ENCODE measurements at regions not wholly inside any gene's neighbourhood (a gene's known extent, or its start where the extent isn't known, plus 50 kb on each side); places are given as distances from the start of the nearest gene placed in this dataset.

DNA sequence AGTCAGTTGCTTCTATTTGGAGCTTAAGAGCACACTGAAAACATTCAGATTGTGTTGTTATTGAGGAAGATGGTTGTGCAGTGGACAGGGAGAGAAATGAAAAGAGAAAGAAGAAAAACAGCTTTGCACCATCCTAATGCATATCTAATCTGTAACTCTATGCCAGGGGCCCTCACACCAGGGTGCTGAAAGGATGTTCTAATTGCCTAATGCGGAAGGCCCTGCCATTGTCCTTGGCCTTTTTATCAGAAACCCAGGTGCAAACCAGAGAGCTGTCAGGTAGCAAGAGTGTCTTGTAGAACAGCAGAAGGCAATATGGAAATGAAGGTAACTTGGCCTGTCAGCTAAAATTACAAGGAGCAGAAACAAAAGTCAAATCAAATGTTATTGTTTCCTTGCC is 384.5 kb upstream of the PIK3R1 start:
- DNase-seq (ENCODE audit: low read depth), result no peak
- no peak overlapping the region for H3K4me3 ChIP-seq (ENCODE audit: low read depth, low read length)
- TF ChIP-seq, protein P1, sequence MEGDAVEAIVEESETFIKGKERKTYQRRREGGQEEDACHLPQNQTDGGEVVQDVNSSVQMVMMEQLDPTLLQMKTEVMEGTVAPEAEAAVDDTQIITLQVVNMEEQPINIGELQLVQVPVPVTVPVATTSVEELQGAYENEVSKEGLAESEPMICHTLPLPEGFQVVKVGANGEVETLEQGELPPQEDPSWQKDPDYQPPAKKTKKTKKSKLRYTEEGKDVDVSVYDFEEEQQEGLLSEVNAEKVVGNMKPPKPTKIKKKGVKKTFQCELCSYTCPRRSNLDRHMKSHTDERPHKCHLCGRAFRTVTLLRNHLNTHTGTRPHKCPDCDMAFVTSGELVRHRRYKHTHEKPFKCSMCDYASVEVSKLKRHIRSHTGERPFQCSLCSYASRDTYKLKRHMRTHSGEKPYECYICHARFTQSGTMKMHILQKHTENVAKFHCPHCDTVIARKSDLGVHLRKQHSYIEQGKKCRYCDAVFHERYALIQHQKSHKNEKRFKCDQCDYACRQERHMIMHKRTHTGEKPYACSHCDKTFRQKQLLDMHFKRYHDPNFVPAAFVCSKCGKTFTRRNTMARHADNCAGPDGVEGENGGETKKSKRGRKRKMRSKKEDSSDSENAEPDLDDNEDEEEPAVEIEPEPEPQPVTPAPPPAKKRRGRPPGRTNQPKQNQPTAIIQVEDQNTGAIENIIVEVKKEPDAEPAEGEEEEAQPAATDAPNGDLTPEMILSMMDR (IDR thresholded peaks at IDR 0.05; ENCODE audit: insufficient read depth, low read length), result no peak

DNA sequence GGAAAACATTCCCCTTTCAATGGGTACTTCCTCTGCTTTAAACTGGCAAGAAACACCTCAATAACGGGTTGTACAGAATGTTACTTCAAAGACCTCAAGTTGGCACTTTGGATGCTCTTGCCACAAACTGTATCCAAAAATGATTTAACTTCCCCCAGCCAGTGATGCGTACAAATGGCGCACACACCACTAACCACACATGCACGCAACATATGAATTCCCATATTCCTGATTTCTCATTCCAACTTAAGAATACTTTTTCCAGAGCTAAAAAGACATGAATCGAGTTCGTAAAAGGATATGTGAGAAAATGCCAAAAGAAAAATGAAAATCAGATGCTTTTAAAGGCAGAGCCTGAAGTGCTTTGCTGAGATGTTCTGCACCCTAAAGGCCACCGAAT is 388.0 kb upstream of the PIK3R1 start:
- DNase-seq (ENCODE audit: low read depth), result no peak
- no peak overlapping the region for H3K4me3 ChIP-seq (ENCODE audit: low read depth, low read length)
- TF ChIP-seq, protein P1 (IDR thresholded peaks at IDR 0.05; ENCODE audit: insufficient read depth, low read length), result no peak

DNA sequence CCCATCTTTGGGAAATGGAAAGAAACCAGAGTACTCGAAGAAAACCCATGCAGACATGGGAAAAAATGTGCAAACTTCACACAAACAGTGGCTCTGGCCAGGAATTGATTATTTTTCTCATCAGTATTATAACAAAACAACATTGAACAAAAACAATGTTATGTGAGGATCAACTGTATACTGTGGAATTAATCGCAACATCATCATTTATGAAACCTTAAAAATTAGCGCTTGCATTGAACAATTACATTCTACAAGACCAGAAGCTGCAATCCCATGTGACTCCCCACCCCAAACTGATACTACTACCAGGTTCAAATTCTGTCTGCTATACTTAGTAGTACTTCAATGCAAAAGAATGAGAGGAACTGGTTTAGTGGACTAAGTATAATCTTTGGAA is 390.7 kb upstream of the PIK3R1 start:
- no peak for DNase-seq (ENCODE audit: low read depth)
- TF ChIP-seq, protein P1 (IDR thresholded peaks at IDR 0.05; ENCODE audit: insufficient read depth, low read length), result no peak
- H3K4me3 ChIP-seq (ENCODE audit: low read depth, low read length), result no peak overlapping the region

DNA sequence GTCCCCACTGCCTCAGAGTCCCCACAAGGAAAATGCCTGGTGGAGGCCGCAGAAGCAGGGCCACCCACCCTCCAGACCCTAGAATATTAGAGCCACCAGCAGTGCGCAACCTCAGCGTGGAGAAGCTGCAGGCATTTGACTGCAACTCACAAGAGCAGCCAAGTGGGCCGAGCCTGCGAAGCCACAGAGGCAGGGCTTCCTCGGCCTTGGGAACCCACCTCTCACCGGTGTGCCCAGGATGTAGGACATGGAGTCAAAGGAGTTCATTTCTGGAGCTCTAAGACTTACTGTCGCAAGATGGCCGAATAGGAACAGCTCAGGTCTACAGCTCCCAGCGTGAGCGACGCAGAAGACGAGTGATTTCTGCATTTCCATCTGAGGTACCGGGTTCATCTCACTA is 397.9 kb upstream of the PIK3R1 start:
- DNase-seq (ENCODE audit: low read depth), result no peak
- TF ChIP-seq, protein P1 (IDR thresholded peaks at IDR 0.05; ENCODE audit: insufficient read depth, low read length), result no peak

DNA sequence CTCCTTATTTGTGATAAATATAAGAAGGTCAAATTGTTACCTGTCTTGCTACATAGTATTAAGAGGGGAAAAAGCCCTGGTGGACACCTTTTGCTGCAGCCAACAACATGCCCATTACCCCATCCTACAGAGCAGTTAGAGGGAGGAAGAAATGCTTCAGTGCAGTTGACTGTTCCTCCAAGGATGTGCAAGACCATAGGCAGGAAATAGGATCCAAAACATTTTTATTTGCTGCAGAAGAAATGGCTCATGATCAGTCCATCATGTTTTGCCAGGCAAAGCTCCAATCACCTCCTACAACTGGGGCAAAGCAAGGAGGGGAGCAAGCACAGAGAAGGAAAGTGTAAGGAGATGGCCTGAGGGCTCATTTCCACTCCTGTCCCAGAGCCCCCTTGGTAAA is 399.1 kb upstream of the PIK3R1 start:
- H3K4me3 ChIP-seq (ENCODE audit: low read depth, low read length), result no peak overlapping the region
- no peak for DNase-seq (ENCODE audit: low read depth)
- TF ChIP-seq, protein P1 (IDR thresholded peaks at IDR 0.05; ENCODE audit: insufficient read depth, low read length), result no peak

More for the DNA sequence above, 397.9 kb upstream of the PIK3R1 start:
- no peak overlapping the region for H3K4me3 ChIP-seq (ENCODE audit: low read depth, low read length)

DNA sequence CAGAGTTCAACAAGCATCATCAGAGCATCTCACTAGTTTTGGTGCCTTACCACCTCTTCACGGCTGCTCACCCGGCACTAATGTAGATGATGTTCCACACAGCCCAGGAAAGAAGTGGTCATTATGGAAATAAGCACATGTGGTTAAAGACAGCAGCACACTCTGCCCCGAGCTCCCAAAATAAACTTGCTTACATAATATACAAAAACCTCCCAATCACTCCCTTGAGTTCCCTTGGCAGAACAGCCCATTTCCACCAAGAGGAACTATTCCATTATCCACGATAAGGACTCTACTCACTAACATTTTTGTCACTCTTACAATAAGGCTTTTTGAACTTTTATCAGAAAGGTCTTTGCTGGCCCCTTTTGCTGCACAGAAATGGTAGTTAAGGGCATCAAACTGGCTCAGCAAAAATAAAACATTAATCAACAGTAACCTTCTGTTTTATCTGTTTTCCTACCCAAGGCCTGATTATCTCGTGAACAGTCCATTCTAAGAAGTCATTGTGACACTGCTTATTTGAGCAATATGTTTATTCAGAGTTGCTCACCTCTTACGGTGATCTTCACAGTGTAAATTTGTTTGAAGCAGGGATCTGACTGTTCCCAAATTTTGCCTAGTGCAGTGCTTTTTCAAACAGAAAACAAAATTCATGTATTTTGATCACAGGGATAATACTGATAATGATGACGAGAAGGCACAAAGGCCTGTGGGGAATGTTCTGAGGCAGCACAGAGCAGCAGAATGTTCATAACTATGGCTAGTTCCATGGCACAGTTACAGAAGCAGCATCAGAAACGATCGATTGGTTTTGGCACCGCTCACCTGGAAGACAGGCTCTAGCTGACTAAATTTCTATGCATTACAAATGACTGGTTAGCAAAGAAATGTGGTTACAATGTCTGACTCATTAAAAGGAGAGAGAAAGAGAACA is 399.8 kb upstream of the PIK3R1 start:
- TF ChIP-seq, protein P1 (IDR thresholded peaks at IDR 0.05; ENCODE audit: insufficient read depth, low read length), result no peak
- no peak overlapping the region for H3K4me3 ChIP-seq (ENCODE audit: low read depth, low read length)
- peak; percentile 66 for DNase-seq (ENCODE audit: low read depth)

All from fibroblast of the aortic adventitia (primary cell).